ENCODE measurements at regions not wholly inside any gene's neighbourhood (a gene's known extent, or its start where the extent isn't known, plus 50 kb on each side); places are given as distances from the start of the nearest gene placed in this dataset.

DNA sequence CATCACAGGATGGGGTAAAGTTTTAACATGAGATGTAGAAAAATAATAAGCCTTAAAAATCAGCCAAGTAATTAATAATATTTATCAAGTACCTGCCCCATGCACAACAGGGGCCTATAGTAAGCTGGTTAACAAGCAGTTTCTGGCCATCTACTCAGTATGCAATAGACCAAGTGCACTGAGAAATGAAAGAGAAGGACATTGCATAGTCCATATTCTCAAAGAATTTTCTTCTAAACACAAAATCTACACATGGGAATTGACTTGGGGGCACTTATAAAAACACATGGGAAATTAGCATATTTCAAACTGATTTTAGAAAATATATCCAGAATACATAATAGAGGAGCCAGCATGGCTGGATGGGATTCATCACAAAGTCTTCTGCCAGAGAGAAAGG is 109.5 kb downstream of the DIO2 start:
- TF ChIP-seq, protein P1, sequence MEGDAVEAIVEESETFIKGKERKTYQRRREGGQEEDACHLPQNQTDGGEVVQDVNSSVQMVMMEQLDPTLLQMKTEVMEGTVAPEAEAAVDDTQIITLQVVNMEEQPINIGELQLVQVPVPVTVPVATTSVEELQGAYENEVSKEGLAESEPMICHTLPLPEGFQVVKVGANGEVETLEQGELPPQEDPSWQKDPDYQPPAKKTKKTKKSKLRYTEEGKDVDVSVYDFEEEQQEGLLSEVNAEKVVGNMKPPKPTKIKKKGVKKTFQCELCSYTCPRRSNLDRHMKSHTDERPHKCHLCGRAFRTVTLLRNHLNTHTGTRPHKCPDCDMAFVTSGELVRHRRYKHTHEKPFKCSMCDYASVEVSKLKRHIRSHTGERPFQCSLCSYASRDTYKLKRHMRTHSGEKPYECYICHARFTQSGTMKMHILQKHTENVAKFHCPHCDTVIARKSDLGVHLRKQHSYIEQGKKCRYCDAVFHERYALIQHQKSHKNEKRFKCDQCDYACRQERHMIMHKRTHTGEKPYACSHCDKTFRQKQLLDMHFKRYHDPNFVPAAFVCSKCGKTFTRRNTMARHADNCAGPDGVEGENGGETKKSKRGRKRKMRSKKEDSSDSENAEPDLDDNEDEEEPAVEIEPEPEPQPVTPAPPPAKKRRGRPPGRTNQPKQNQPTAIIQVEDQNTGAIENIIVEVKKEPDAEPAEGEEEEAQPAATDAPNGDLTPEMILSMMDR (conservative IDR thresholded peaks at IDR 0.05; ENCODE audit: low read depth in 2 of 2), result no peak
- TF ChIP-seq POLR2AphosphoS5 (IDR thresholded peaks at IDR 0.05; ENCODE audit: low read depth) (no peak), EZH2 (IDR thresholded peaks at IDR 0.05; ENCODE audit: low read depth, unreplicated experiment) (no peak)
